ENCODE measurements at regions not wholly inside any gene's neighbourhood (a gene's known extent, or its start where the extent isn't known, plus 50 kb on each side); places are given as distances from the start of the nearest gene placed in this dataset.

GRCh38 chr3:76372497-76372896 lies 587.1 kb upstream of the ZNF717 start:
- H3K9me3 Mint-ChIP-seq (ENCODE audit: low read depth) = peaks cover 3% of the 10 kb centered on the region
- DNase-seq (ENCODE audit: low spot score) = no peak
- H3K36me3 Mint-ChIP-seq (ENCODE audit: low read depth) = no peaks in the 10 kb centered on the region

GRCh38 chr3:76377074-76377473 lies 591.7 kb upstream of the ZNF717 start:
- no peaks in the 10 kb centered on the region for H3K4me1 Mint-ChIP-seq (ENCODE audit: low read depth)
- H3K27ac Mint-ChIP-seq (ENCODE audit: unreplicated experiment) = no peak overlapping the region
- no peak for TF ChIP-seq CTCF (IDR thresholded peaks at IDR 0.05)
- peaks cover 3% of the 10 kb centered on the region for H3K9me3 Mint-ChIP-seq (ENCODE audit: low read depth)
- no peak overlapping the region for H3K4me3 Mint-ChIP-seq (ENCODE audit: unreplicated experiment)
- no peaks in the 10 kb centered on the region for H3K36me3 Mint-ChIP-seq (ENCODE audit: low read depth)
- no peak for DNase-seq (ENCODE audit: low spot score)
- no peaks in the 10 kb centered on the region for H3K27me3 Mint-ChIP-seq (ENCODE audit: low read depth)

More at GRCh38 chr3:76372497-76372896, 587.1 kb upstream of the ZNF717 start:
- Mint-ChIP-seq H3K4me3 (ENCODE audit: unreplicated experiment) (no peak overlapping the region), H3K27me3 (ENCODE audit: low read depth) (no peaks in the 10 kb centered on the region), H3K27ac (ENCODE audit: unreplicated experiment) (no peak overlapping the region), H3K4me1 (ENCODE audit: low read depth) (peaks cover 8% of the 10 kb centered on the region)
- TF ChIP-seq CTCF (IDR thresholded peaks at IDR 0.05) = no peak

DNA sequence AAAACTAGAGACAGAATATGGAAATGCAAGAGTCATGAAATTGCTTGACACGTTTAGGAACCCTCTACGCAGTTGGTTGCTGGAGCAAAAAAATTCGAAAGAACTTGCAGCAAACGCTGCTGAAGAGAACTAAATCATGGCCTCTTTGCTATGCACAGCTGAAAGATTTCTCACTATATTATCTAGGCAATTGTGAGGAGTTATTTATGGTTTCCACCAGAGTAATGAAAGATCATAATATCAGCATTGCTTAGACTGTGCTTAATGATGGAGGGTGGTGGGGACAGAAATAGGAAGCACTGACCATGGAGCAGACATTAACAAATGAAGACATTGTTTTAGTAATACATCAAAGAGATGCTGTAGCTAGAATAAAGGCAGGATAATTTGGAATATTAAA lies 593.4 kb upstream of the ZNF717 start:
- no peak for DNase-seq (ENCODE audit: low spot score)
- Mint-ChIP-seq H3K4me1 (ENCODE audit: low read depth) (peaks cover 2% of the 10 kb centered on the region), H3K4me3 (ENCODE audit: unreplicated experiment) (no peak overlapping the region), H3K36me3 (ENCODE audit: low read depth) (no peaks in the 10 kb centered on the region), H3K27me3 (ENCODE audit: low read depth) (no peaks in the 10 kb centered on the region), H3K27ac (ENCODE audit: unreplicated experiment) (no peak overlapping the region), H3K9me3 (ENCODE audit: low read depth) (peaks cover 3% of the 10 kb centered on the region)
- no peak for TF ChIP-seq CTCF (IDR thresholded peaks at IDR 0.05)

- TF ChIP-seq CTCF (IDR thresholded peaks at IDR 0.05) = no peak
- Mint-ChIP-seq H3K36me3 (ENCODE audit: low read depth) (no peaks in the 10 kb centered on the region), H3K9me3 (ENCODE audit: low read depth) (peaks cover 3% of the 10 kb centered on the region)
These were observed 598.4 kb upstream of the ZNF717 start for GRCh38 chr3:76383781-76384180.

GRCh38 chr3:76387000-76387399 lies 601.7 kb upstream of the ZNF717 start:
- DNase-seq (ENCODE audit: low spot score) = no peak
- H3K36me3 Mint-ChIP-seq (ENCODE audit: low read depth) = no peaks in the 10 kb centered on the region
- peaks cover 3% of the 10 kb centered on the region for H3K9me3 Mint-ChIP-seq (ENCODE audit: low read depth)
- H3K27ac Mint-ChIP-seq (ENCODE audit: unreplicated experiment) = no peak overlapping the region
- no peaks in the 10 kb centered on the region for H3K27me3 Mint-ChIP-seq (ENCODE audit: low read depth)
- H3K4me3 Mint-ChIP-seq (ENCODE audit: unreplicated experiment) = no peak overlapping the region
- TF ChIP-seq CTCF (IDR thresholded peaks at IDR 0.05) = no peak
- H3K4me1 Mint-ChIP-seq (ENCODE audit: low read depth) = peaks cover 4% of the 10 kb centered on the region

More at GRCh38 chr3:76383781-76384180, 598.4 kb upstream of the ZNF717 start:
- Mint-ChIP-seq H3K27ac (ENCODE audit: unreplicated experiment) (no peak overlapping the region), H3K27me3 (ENCODE audit: low read depth) (no peaks in the 10 kb centered on the region), H3K4me3 (ENCODE audit: unreplicated experiment) (no peak overlapping the region), H3K4me1 (ENCODE audit: low read depth) (peaks cover 4% of the 10 kb centered on the region)
- no peak for DNase-seq (ENCODE audit: low spot score)

Measured in chondrocyte (in vitro differentiated cells).